ENCODE measurements at regions not wholly inside any gene's neighbourhood (a gene's known extent, or its start where the extent isn't known, plus 50 kb on each side); places are given as distances from the start of the nearest gene placed in this dataset.
A peak's percentile ranks its signal among the peaks of the same experiment; 100 is the strongest.

DNA sequence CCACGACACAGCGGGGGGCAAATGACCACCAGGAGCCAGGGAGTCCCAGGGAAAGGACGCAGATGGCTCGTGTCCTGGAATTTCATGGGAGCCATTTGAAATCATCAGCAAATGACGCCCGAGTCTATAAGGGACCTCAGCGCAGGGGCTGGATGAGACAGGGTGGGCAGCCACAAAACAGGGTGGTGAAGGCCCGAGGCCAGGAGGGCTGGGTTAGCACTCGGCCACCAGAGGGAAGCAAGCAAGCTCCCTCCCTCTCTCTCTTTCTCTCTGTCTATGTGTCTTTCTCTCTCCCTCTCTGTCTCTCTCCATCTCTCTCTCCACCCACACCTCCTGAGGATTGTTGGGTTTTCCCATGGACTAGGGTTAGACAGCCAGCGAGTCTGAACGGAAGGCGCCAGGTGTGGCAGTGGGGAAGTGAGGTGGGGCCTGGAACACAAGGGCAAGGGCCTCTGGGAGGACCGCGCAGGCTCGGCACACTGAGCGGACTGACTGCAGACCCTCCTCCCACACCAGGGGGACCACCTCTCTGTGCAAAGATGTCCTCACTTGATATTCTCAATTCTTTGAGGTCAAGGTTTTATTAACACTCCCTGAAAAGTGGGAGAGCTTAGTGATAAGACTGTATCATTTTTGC, 73.8 kb upstream of the TMPRSS2 start:
- Histone ChIP-seq H3K27ac (no peak overlapping the region), H3K27me3 (no peaks in the 10 kb centered on the region), H3K36me3 (no peaks in the 10 kb centered on the region), H3K4me3 (no peak overlapping the region), H3K4me1 (no peaks in the 10 kb centered on the region), H3K9me3 (peaks cover 13 to 27% of the 10 kb centered on the region in 2 donors)
- DNase-seq (ENCODE audit: low spot score in 2 of 2) = peak in 1 of 2 donors; percentile 5
- intact Hi-C loops (cut with DNase I; ENCODE audit: low total_unique reads) = loop anchor here (10.0 kb wide), 1 partner anchor 57 kb away; no protein-coding TSS in a partner anchor
- TF ChIP-seq, protein P1, sequence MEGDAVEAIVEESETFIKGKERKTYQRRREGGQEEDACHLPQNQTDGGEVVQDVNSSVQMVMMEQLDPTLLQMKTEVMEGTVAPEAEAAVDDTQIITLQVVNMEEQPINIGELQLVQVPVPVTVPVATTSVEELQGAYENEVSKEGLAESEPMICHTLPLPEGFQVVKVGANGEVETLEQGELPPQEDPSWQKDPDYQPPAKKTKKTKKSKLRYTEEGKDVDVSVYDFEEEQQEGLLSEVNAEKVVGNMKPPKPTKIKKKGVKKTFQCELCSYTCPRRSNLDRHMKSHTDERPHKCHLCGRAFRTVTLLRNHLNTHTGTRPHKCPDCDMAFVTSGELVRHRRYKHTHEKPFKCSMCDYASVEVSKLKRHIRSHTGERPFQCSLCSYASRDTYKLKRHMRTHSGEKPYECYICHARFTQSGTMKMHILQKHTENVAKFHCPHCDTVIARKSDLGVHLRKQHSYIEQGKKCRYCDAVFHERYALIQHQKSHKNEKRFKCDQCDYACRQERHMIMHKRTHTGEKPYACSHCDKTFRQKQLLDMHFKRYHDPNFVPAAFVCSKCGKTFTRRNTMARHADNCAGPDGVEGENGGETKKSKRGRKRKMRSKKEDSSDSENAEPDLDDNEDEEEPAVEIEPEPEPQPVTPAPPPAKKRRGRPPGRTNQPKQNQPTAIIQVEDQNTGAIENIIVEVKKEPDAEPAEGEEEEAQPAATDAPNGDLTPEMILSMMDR (IDR thresholded peaks at IDR 0.05) = no peak
- TF ChIP-seq POLR2A (IDR thresholded peaks at IDR 0.05) (no peak), POLR2AphosphoS5 (IDR thresholded peaks at IDR 0.05) (no peak)

DNA sequence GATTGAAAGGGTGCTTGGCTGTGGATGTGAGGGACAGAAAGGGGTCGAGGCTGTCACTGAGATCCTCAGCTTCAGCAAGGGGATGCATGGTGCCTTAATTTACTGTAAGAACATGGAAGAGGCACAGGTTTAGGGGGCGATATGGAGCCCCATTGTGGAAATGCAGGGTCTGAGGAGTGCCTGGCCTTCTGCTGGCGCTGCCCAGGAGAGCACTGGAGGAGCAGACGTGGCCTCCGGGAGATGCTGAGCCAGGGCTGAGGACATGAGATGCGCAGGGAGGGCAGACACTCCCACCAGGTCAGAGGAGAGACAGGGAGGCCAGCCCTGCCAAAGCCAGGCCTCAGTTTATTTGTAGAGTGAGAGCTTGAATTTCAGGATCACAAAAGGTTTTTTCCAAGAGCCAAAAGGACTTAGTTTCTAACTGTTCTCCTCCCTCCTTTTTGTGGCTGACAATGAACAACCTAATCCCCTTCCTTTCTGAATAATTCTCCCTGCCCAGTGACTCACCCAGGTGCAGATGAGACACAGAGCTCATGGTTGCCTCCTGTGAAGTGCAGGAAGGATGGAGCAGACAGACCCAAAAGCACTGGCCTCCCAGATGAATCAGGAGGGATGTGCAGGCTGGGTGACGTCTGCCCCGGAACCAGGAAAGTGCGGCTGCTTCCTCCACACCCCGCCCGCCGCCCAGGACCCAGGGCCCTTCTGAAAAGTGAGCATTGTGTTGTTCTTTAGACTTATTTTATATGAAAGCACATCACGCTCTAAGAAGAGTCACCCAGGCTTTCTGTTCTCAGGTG, 73.0 kb upstream of the TMPRSS2 start:
- Histone ChIP-seq H3K4me3 (no peak overlapping the region), H3K4me1 (no peaks in the 10 kb centered on the region), H3K36me3 (no peaks in the 10 kb centered on the region), H3K27ac (no peak overlapping the region), H3K27me3 (no peaks in the 10 kb centered on the region), H3K9me3 (peaks cover 13 to 27% of the 10 kb centered on the region in 2 donors)
- TF ChIP-seq, protein P1 (IDR thresholded peaks at IDR 0.05) = no peak
- TF ChIP-seq POLR2A (IDR thresholded peaks at IDR 0.05) (no peak), POLR2AphosphoS5 (IDR thresholded peaks at IDR 0.05) (no peak)
- intact Hi-C loops (cut with DNase I; ENCODE audit: low total_unique reads) = loop anchor here (10.0 kb wide), 1 partner anchor 56 kb away; no protein-coding TSS in a partner anchor
- peak in 1 of 2 donors; percentile 9 for DNase-seq (ENCODE audit: low spot score in 2 of 2)

DNA sequence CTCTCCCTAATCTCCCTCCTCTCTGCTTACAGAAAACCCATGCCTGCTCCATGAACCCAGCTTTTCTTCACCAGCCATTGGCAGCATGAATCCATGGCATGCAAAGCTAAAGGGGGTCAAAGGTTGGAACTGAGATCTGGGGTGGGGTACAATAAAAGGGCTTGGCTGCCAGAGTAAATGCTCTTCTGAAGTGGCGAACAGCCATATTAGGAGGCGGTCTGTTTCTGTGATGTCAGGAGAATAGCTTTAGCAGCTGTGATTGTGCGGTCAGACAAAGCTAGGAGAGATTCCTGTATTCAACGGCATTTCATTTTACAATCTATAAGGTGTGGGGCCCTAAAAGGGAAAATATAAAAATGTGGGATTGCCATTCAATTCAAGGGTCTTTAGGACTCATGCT, 71.7 kb upstream of the TMPRSS2 start:
- Histone ChIP-seq H3K36me3 (no peaks in the 10 kb centered on the region), H3K27ac (no peak overlapping the region), H3K27me3 (no peaks in the 10 kb centered on the region), H3K4me1 (no peaks in the 10 kb centered on the region), H3K9me3 (peaks cover 13 to 27% of the 10 kb centered on the region in 2 donors), H3K4me3 (no peak overlapping the region)
- intact Hi-C loops (cut with DNase I; ENCODE audit: low total_unique reads) = loop anchor here (10.0 kb wide), 1 partner anchor 55 kb away; no protein-coding TSS in a partner anchor
- DNase-seq (ENCODE audit: low spot score in 2 of 2) = no peak
- TF ChIP-seq POLR2AphosphoS5 (IDR thresholded peaks at IDR 0.05) (no peak), POLR2A (IDR thresholded peaks at IDR 0.05) (no peak)
- TF ChIP-seq, protein P1 (IDR thresholded peaks at IDR 0.05) = no peak

DNA sequence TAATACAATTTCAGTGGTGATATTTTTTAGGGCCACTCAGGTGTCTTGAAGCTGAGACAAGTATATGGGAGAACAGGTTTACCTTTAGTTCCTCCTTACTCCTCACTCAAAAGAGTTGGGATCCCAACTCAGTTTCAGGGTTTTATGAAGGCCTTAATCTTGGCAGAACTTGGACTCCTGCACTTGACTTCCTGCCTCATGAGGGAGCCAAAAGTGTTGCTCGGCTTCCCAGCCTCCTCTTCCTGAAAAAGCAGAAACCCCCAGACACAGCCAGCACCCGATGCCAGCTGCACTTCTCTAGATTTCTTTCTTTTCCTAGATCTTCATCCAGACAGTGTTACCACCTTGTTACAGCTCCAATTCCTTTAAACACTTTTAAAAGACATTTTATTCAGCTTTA, 70.8 kb upstream of the TMPRSS2 start:
- H3K4me3 ChIP-seq = no peak overlapping the region
- peaks cover 13 to 27% of the 10 kb centered on the region in 2 donors for H3K9me3 ChIP-seq
- no peaks in the 10 kb centered on the region for H3K36me3 ChIP-seq
- H3K27me3 ChIP-seq = no peaks in the 10 kb centered on the region
- H3K4me1 ChIP-seq = no peaks in the 10 kb centered on the region
- DNase-seq (ENCODE audit: low spot score in 2 of 2) = no peak
- intact Hi-C loops (cut with DNase I; ENCODE audit: low total_unique reads) = no loop called here
- H3K27ac ChIP-seq = no peak overlapping the region
- TF ChIP-seq POLR2A (IDR thresholded peaks at IDR 0.05) = no peak
- TF ChIP-seq POLR2AphosphoS5 (IDR thresholded peaks at IDR 0.05) = no peak
- TF ChIP-seq, protein P1 (IDR thresholded peaks at IDR 0.05) = no peak

DNA sequence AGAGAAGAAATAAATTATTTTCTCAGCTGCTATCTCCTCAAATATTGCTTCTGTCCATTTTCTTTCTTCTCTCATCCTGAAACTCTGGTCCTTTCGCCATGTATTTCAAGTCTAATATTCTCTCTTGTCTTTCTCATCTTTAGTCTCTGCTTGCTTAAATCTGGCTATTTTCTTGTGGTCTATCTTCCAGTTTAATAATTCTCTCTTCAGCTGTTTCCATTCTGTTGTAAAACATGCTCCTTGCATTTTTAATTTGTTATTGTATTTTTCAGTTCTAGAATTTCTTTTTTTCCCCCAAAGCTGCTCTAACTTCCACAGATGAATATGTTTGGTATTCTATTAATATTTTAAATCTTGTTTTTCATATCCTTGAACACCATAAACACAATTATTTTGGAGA, 70.1 kb upstream of the TMPRSS2 start:
- no peaks in the 10 kb centered on the region for H3K4me1 ChIP-seq
- H3K27ac ChIP-seq = no peak overlapping the region
- no peaks in the 10 kb centered on the region for H3K27me3 ChIP-seq
- no peak overlapping the region for H3K4me3 ChIP-seq
- H3K36me3 ChIP-seq = no peaks in the 10 kb centered on the region
- intact Hi-C loops (cut with DNase I; ENCODE audit: low total_unique reads) = no loop called here
- DNase-seq (ENCODE audit: low spot score in 2 of 2) = no peak
- TF ChIP-seq POLR2AphosphoS5 (IDR thresholded peaks at IDR 0.05) = no peak
- TF ChIP-seq, protein P1 (IDR thresholded peaks at IDR 0.05) = no peak
- TF ChIP-seq POLR2A (IDR thresholded peaks at IDR 0.05) = no peak
- peaks cover 13 to 27% of the 10 kb centered on the region in 2 donors for H3K9me3 ChIP-seq
